ENCODE measurements at regions not wholly inside any gene's neighbourhood (a gene's known extent, or its start where the extent isn't known, plus 50 kb on each side); places are given as distances from the start of the nearest gene placed in this dataset.
"Not testable (repeated sequence)": the region's sequence is repeated elsewhere in the genome, so short reads cannot be mapped to it uniquely, and the experiment has no call there.

DNA sequence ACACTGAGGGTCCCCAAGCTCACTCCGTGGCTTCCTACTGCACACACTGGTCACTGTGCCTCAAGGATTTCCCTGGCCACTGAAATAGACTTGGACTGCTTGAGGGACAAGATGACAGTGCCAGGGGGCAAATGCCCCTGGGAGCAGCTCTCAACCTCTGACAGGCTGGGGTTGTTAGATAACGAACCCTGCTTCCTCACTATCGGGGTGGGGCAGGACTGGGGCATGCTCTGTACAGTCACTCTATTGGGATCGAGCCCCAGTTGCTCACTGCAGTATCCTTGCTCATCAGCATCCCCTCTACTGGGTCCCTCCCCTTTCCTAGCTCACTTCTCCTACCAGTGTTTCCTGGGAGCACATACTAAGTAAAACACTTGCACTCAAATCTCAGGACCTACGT lies 610.8 kb downstream of the NTRK3 start:
- H3K4me3 ChIP-seq (ENCODE audit: low read depth, low read length): no peak overlapping the region
- no peak for DNase-seq (ENCODE audit: low read depth)
- TF ChIP-seq, protein P1, sequence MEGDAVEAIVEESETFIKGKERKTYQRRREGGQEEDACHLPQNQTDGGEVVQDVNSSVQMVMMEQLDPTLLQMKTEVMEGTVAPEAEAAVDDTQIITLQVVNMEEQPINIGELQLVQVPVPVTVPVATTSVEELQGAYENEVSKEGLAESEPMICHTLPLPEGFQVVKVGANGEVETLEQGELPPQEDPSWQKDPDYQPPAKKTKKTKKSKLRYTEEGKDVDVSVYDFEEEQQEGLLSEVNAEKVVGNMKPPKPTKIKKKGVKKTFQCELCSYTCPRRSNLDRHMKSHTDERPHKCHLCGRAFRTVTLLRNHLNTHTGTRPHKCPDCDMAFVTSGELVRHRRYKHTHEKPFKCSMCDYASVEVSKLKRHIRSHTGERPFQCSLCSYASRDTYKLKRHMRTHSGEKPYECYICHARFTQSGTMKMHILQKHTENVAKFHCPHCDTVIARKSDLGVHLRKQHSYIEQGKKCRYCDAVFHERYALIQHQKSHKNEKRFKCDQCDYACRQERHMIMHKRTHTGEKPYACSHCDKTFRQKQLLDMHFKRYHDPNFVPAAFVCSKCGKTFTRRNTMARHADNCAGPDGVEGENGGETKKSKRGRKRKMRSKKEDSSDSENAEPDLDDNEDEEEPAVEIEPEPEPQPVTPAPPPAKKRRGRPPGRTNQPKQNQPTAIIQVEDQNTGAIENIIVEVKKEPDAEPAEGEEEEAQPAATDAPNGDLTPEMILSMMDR (conservative IDR thresholded peaks at IDR 0.05; ENCODE audit: low read depth, low read length): no peak

DNA sequence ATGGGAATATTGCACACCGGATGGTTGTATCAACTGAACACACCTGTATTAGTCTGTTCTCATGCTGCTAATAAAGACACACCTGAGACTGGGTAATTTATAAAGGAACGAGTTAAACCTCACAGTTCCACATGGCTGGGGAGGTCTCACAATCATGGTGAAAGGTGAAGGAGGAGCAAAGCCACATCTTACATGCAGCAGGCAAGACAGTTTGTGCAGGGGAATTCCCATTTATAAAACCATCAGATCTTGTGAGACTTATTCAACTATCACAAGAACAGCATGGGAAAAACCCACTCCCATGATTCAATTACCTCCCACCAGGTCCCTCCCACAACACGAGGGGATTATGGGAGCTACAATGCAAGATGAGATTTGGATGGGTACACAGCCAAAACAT lies 613.5 kb downstream of the NTRK3 start:
- H3K4me3 ChIP-seq (ENCODE audit: low read depth, low read length); DNase-seq (ENCODE audit: low read depth): not testable (repeated sequence)

DNA sequence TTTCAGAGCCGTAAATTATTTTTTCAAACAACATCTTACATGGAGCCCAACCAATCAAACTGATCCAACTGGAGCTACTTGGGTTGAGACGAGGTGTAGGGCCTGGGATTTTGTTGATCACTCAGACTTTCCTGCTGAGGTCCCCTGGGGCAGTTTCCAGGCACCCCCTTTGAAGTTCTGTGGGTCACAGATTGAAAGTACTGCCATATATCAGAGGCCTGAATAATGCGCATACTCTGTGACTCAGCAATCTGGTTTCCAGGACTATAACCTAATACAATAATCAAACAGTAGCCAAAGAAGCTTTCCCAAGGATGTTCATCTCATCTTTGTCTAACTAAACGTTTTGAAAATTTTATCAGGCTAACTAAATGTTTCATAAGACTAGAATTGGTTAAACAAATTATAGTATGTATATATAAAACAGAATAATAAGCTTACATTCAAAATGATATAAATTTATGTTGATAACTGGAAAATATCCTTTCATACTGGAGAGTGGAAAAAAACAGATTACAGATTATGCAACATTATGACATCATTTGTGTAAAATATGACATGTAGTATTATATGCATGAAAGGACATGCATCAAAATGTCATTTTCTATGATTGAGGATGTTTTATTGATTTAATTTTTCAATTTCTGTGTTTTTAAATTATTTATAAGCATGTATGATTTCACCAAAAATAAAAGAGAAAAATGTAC lies 617.1 kb downstream of the NTRK3 start:
- TF ChIP-seq, protein P1 (conservative IDR thresholded peaks at IDR 0.05; ENCODE audit: low read depth, low read length): no peak
- H3K4me3 ChIP-seq (ENCODE audit: low read depth, low read length): no peak overlapping the region
- no peak for DNase-seq (ENCODE audit: low read depth)

DNA sequence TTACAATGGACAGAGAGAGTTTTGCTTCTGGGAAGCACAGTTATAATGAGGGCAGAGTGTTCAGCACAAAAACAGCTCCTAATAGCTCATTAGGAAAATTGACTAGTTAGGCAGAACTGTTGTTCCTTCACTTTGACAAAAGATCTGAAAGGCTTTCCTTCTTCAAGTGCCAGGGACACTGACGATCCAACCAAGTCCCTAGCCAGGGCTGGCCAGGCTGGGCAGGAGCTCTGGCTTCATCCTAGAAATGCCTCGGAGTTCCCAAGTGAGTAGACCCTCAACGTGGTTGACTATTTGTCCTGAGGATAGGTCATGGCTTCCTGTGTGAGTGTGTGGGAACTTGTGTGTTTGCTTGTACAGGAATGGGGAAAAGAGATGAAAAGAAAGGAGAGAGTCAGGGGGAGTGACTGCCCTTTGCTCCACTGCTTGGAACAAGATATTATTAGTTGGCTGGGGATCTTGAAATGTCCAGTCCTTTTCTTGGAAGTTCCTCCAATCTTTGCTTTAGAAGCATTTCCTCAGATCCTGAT lies 617.9 kb downstream of the NTRK3 start:
- H3K4me3 ChIP-seq (ENCODE audit: low read depth, low read length): no peak overlapping the region
- TF ChIP-seq, protein P1 (conservative IDR thresholded peaks at IDR 0.05; ENCODE audit: low read depth, low read length): no peak
- no peak for DNase-seq (ENCODE audit: low read depth)

DNA sequence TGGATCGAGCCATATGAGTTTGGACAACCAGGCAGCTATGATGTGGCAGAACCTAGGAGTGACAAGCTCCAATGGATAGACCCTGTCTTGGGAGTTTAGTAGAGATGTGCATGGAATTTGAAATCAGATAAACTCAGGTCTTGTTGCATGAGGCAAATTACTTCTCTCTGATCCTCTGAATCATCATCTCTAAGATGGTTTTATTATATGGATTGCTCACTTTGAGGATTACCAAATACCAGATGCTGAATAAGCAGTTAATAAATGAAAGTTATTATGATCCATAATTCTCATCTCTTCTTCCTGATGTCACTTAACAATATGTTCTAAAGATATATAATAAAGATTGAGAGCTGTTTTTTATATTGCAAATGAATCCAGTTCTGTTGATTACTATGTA lies 622.2 kb downstream of the NTRK3 start:
- TF ChIP-seq, protein P1 (conservative IDR thresholded peaks at IDR 0.05; ENCODE audit: low read depth, low read length): no peak
- DNase-seq (ENCODE audit: low read depth): no peak
- no peak overlapping the region for H3K4me3 ChIP-seq (ENCODE audit: low read depth, low read length)

DNA sequence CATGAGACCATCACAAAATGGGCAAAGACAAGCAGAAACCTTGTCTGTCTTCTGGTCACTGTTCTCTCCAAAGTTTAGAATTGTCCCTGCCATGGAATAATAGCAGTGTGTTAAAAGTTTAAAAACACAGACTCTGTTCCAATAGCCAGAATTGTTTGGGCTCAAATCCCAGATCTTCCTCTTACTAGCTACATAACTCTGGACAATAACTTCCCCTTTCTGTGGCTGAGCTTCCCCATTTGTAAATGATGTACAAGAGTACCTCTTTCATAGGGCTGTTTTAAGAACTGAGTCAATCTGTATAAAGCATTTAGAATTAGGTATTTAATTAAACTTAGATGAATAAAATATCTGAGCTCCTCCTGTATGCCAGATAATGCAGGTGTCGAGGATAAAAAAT lies 623.0 kb downstream of the NTRK3 start:
- H3K4me3 ChIP-seq (ENCODE audit: low read depth, low read length): no peak overlapping the region
- TF ChIP-seq, protein P1 (conservative IDR thresholded peaks at IDR 0.05; ENCODE audit: low read depth, low read length): no peak
- no peak for DNase-seq (ENCODE audit: low read depth)

DNA sequence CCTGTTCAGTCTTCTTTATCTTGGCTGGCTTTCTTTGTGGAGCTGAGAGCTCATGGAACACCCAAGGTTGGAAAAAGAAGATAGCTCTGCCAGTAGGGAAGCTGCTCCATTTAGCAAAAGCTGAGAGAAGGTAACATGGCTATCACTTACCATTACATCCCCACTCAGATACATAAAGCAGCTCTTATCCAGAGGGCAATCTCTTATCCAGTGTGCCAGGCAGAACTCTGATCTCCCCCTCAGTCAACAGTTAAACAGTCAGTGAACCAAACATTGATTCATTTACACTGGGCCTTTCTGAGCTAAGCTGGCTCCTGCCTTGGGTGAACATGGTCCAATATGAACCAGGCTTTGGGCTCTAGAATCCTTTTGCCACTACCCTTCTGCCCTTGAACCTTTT lies 624.2 kb downstream of the NTRK3 start:
- TF ChIP-seq, protein P1 (conservative IDR thresholded peaks at IDR 0.05; ENCODE audit: low read depth, low read length): no peak
- no peak for DNase-seq (ENCODE audit: low read depth)
- H3K4me3 ChIP-seq (ENCODE audit: low read depth, low read length): no peak overlapping the region

All from choroid plexus epithelial cell (primary cell).